C4-2B (cell line): ENCODE measurements at regions not wholly inside any gene's neighbourhood (a gene's known extent, or its start where the extent isn't known, plus 50 kb on each side); places are given as distances from the start of the nearest gene placed in this dataset.

Experiments
- CTCF ChIP-seq: fragments of 450-650 bp; conservative IDR thresholded peaks from 2 replicates; pipeline ENCODE4 v1.5.1; 2017; ENCODE audit warnings: mild to moderate bottlenecking
- ZFX ChIP-seq: fragments of 450-650 bp; IDR thresholded peaks from 2 replicates; pipeline ENCODE4 v1.6.1; 2017

- TF ChIP-seq CTCF (no peak), ZFX (no peak)
Observed at GRCh38 chr6:2439632-2440031, 194.2 kb upstream of the GMDS start.
